ENCODE measurements at regions not wholly inside any gene's neighbourhood (a gene's known extent, or its start where the extent isn't known, plus 50 kb on each side); places are given as distances from the start of the nearest gene placed in this dataset.

DNA sequence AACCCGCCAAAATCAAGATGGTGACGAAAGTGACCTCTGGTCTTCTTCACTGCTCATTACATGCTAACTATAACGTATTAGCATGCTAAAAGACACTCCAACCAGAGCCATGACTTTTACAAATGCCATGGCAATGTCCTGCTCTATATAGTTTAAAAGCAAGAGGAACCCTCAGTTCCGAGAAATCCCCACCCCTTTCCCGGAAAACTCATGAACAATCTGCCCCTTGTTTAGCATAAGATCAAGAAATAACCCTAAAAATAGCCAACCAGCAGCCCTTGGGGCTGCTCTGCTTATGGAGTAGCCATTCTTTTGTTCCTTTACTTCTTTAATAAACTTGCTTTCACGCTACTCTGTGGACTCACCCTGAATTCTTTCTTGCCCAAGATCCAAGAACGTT is 463.5 kb upstream of the FAM241A start (continued):
- TF ChIP-seq, protein P1, sequence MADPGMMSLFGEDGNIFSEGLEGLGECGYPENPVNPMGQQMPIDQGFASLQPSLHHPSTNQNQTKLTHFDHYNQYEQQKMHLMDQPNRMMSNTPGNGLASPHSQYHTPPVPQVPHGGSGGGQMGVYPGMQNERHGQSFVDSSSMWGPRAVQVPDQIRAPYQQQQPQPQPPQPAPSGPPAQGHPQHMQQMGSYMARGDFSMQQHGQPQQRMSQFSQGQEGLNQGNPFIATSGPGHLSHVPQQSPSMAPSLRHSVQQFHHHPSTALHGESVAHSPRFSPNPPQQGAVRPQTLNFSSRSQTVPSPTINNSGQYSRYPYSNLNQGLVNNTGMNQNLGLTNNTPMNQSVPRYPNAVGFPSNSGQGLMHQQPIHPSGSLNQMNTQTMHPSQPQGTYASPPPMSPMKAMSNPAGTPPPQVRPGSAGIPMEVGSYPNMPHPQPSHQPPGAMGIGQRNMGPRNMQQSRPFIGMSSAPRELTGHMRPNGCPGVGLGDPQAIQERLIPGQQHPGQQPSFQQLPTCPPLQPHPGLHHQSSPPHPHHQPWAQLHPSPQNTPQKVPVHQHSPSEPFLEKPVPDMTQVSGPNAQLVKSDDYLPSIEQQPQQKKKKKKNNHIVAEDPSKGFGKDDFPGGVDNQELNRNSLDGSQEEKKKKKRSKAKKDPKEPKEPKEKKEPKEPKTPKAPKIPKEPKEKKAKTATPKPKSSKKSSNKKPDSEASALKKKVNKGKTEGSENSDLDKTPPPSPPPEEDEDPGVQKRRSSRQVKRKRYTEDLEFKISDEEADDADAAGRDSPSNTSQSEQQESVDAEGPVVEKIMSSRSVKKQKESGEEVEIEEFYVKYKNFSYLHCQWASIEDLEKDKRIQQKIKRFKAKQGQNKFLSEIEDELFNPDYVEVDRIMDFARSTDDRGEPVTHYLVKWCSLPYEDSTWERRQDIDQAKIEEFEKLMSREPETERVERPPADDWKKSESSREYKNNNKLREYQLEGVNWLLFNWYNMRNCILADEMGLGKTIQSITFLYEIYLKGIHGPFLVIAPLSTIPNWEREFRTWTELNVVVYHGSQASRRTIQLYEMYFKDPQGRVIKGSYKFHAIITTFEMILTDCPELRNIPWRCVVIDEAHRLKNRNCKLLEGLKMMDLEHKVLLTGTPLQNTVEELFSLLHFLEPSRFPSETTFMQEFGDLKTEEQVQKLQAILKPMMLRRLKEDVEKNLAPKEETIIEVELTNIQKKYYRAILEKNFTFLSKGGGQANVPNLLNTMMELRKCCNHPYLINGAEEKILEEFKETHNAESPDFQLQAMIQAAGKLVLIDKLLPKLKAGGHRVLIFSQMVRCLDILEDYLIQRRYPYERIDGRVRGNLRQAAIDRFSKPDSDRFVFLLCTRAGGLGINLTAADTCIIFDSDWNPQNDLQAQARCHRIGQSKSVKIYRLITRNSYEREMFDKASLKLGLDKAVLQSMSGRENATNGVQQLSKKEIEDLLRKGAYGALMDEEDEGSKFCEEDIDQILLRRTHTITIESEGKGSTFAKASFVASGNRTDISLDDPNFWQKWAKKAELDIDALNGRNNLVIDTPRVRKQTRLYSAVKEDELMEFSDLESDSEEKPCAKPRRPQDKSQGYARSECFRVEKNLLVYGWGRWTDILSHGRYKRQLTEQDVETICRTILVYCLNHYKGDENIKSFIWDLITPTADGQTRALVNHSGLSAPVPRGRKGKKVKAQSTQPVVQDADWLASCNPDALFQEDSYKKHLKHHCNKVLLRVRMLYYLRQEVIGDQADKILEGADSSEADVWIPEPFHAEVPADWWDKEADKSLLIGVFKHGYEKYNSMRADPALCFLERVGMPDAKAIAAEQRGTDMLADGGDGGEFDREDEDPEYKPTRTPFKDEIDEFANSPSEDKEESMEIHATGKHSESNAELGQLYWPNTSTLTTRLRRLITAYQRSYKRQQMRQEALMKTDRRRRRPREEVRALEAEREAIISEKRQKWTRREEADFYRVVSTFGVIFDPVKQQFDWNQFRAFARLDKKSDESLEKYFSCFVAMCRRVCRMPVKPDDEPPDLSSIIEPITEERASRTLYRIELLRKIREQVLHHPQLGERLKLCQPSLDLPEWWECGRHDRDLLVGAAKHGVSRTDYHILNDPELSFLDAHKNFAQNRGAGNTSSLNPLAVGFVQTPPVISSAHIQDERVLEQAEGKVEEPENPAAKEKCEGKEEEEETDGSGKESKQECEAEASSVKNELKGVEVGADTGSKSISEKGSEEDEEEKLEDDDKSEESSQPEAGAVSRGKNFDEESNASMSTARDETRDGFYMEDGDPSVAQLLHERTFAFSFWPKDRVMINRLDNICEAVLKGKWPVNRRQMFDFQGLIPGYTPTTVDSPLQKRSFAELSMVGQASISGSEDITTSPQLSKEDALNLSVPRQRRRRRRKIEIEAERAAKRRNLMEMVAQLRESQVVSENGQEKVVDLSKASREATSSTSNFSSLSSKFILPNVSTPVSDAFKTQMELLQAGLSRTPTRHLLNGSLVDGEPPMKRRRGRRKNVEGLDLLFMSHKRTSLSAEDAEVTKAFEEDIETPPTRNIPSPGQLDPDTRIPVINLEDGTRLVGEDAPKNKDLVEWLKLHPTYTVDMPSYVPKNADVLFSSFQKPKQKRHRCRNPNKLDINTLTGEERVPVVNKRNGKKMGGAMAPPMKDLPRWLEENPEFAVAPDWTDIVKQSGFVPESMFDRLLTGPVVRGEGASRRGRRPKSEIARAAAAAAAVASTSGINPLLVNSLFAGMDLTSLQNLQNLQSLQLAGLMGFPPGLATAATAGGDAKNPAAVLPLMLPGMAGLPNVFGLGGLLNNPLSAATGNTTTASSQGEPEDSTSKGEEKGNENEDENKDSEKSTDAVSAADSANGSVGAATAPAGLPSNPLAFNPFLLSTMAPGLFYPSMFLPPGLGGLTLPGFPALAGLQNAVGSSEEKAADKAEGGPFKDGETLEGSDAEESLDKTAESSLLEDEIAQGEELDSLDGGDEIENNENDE (IDR thresholded peaks at IDR 0.05; ENCODE audit: insufficient replicate concordance, low read length) = no peak
- no peak for TF ChIP-seq GTF2F1 (IDR thresholded peaks at IDR 0.05; ENCODE audit: borderline replicate concordance, low read depth, low read length)
- no peak for TF ChIP-seq BACH1 (IDR thresholded peaks at IDR 0.05; ENCODE audit: low read length)
- no peak for TF ChIP-seq FOSL1 (IDR thresholded peaks at IDR 0.05; ENCODE audit: insufficient read depth, low read depth, low read length)
- no peak for TF ChIP-seq SP2 (IDR thresholded peaks at IDR 0.05; ENCODE audit: low read length)
- no peak for TF ChIP-seq POU5F1 (IDR thresholded peaks at IDR 0.05; ENCODE audit: low read depth, low read length)
- TF ChIP-seq CHD1 (IDR thresholded peaks at IDR 0.05; ENCODE audit: low read depth, low read length) = no peak
- TF ChIP-seq EZH2 (IDR thresholded peaks at IDR 0.05; ENCODE audit: low read depth, low read length, severe bottlenecking) = no peak
- no peak for TF ChIP-seq SIN3A (conservative IDR thresholded peaks at IDR 0.05 in 1 of 2, IDR thresholded peaks at IDR 0.05 in 1 of 2; ENCODE audit: low read depth in 1 of 2, low read length in 2 of 2)
- TF ChIP-seq SAP30 (IDR thresholded peaks at IDR 0.05; ENCODE audit: insufficient read depth, insufficient replicate concordance, low read length) = no peak
- no peak for TF ChIP-seq CHD2 (IDR thresholded peaks at IDR 0.05; ENCODE audit: low read length)
